ENCODE measurements at regions not wholly inside any gene's neighbourhood (a gene's known extent, or its start where the extent isn't known, plus 50 kb on each side); places are given as distances from the start of the nearest gene placed in this dataset.
A peak's percentile ranks its signal among the peaks of the same experiment; 100 is the strongest.

GRCh38 chr4:54976682-54977081 is 148.7 kb downstream of the KDR start:
- no peak for DNase-seq (ENCODE audit: low read depth, low spot score)
- ChIA-PET POLR2A (no interaction called here), CTCF (interaction anchor here (1.1 to 8.0 kb wide), 2 partner anchors 337 to 346 kb away, joined by 3 to 72 read pairs; no protein-coding TSS in a partner anchor)
- TF ChIP-seq CTCF (IDR thresholded peaks at IDR 0.05; ENCODE audit: insufficient read depth, low read length, missing control alignments) = no peak
- H3K4me3 ChIP-seq (ENCODE audit: low read depth, low read length) = no peak overlapping the region

GRCh38 chr4:54976031-54976430 is 149.4 kb downstream of the KDR start:
- ChIA-PET CTCF (interaction anchor here (0.6 to 8.0 kb wide), 3 partner anchors 23 to 345 kb away, joined by 3 to 263 read pairs (median 72); no protein-coding TSS in a partner anchor), POLR2A (no interaction called here)
- TF ChIP-seq CTCF (IDR thresholded peaks at IDR 0.05; ENCODE audit: insufficient read depth, low read length, missing control alignments) = no peak
- DNase-seq (ENCODE audit: low read depth, low spot score) = no peak
- H3K4me3 ChIP-seq (ENCODE audit: low read depth, low read length) = no peak overlapping the region

GRCh38 chr4:54973784-54974183 is 151.6 kb downstream of the KDR start:
- ChIA-PET POLR2A (no interaction called here), CTCF (interaction anchor here (0.6 to 8.0 kb wide), 10 partner anchors 9 to 654 kb away, joined by 3 to 263 read pairs (median 40); partner anchors contain the start of gene SRD5A3)
- no peak for TF ChIP-seq CTCF (IDR thresholded peaks at IDR 0.05; ENCODE audit: insufficient read depth, low read length, missing control alignments)
- DNase-seq (ENCODE audit: low read depth, low spot score) = no peak
- H3K4me3 ChIP-seq (ENCODE audit: low read depth, low read length) = no peak overlapping the region

- ChIA-PET POLR2A (no interaction called here), CTCF (interaction anchor here (0.6 to 8.0 kb wide), 60 partner anchors 9 to 895 kb away, joined by 3 to 263 read pairs (median 4); partner anchors contain the start of genes CLOCK, SRD5A3 and TMEM165)
- H3K4me3 ChIP-seq (ENCODE audit: low read depth, low read length) = no peak overlapping the region
Measured at GRCh38 chr4:54971474-54971950, 153.9 kb downstream of the KDR start.

GRCh38 chr4:54967289-54967688 is 158.1 kb downstream of the KDR start:
- no peak overlapping the region for H3K4me3 ChIP-seq (ENCODE audit: low read depth, low read length)
- DNase-seq (ENCODE audit: low read depth, low spot score) = no peak
- POLR2A ChIA-PET = interaction anchor here (0.7 kb wide), 1 partner anchor 965 kb away, joined by 3 read pairs; no protein-coding TSS in a partner anchor
- TF ChIP-seq CTCF (IDR thresholded peaks at IDR 0.05; ENCODE audit: insufficient read depth, low read length, missing control alignments) = no peak
- CTCF ChIA-PET = interaction anchor here (1.0 to 2.3 kb wide), 5 partner anchors 346 to 770 kb away, joined by 3 to 15 read pairs (median 6); partner anchors contain the start of gene SRD5A3

More at GRCh38 chr4:54971474-54971950, 153.9 kb downstream of the KDR start:
- no peak for DNase-seq (ENCODE audit: low read depth, low spot score)
- TF ChIP-seq CTCF (IDR thresholded peaks at IDR 0.05; ENCODE audit: insufficient read depth, low read length, missing control alignments) = peak; percentile 60

- no peak overlapping the region for H3K4me3 ChIP-seq (ENCODE audit: low read depth, low read length)
- TF ChIP-seq CTCF (IDR thresholded peaks at IDR 0.05; ENCODE audit: insufficient read depth, low read length, missing control alignments) = peak; percentile 52
- POLR2A ChIA-PET = no interaction called here
- CTCF ChIA-PET = interaction anchor here (0.6 to 7.5 kb wide), 46 partner anchors 10 to 648 kb away, joined by 3 to 197 read pairs (median 5); partner anchors contain the start of gene SRD5A3
- DNase-seq (ENCODE audit: low read depth, low spot score) = no peak
Measured at GRCh38 chr4:54961357-54961975, 163.9 kb downstream of the KDR start.
